ENCODE measurements at regions not wholly inside any gene's neighbourhood (a gene's known extent, or its start where the extent isn't known, plus 50 kb on each side); places are given as distances from the start of the nearest gene placed in this dataset.

DNA sequence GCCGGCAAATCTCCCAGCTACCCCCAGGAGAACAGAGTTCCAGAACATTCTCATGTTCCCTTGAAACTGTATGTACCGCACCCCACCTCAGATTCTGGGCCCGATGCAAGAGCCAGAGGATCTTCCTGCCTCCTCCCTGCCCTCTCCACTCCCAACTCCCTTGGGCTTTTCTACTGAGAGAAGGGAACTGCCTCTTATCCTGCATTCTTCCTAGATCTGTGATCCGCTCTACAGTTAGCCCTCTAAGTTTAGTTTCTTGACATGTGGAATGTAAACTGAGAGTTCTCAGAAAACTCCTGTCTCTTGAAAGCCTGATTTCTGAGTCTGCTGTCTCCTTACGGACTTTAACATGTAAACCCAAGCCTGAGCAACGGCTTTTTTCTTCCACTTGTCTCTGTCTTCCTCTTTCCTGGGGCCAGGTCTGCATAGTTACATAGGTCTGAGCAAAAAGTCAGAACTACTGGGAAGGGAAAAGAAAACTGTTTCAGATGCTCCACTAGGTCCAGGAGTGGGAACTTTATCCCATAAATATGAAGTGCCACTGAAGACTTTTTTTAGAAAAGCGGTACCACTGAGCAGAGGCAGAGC is 86.5 kb upstream of the TNFAIP3 start:
- DNase-seq (ENCODE audit: low spot score), result no peak

GRCh38 chr6:137781639-137782038 is 85.4 kb upstream of the TNFAIP3 start:
- no peak for DNase-seq (ENCODE audit: low spot score)

- DNase-seq (ENCODE audit: low spot score), result no peak
Observed at GRCh38 chr6:137782166-137783039, 84.7 kb upstream of the TNFAIP3 start.

DNA sequence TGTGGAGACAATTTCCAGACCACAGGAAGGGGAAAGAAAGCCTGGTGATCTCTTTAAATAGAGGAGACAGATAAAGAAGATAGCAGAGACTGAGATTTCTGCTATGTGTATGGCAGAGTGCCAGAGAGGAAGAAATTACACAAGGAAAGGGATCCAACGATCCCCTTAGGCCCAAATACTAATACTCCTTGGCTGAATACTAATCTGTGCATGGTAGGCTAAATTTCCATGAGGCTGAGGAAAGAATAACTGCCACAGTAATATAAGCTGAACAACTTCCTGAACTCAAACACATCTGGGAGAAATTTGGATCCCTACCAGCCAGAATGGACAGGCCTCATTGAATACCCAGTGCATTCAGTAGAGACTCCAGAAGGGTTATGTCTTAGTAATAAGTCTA is 83.3 kb upstream of the TNFAIP3 start:
- DNase-seq (ENCODE audit: low spot score), result no peak

GRCh38 chr6:137784583-137784982 is 82.5 kb upstream of the TNFAIP3 start:
- no peak for DNase-seq (ENCODE audit: low spot score)

- no peak for DNase-seq (ENCODE audit: low spot score)
Observed at GRCh38 chr6:137787016-137787415, 80.0 kb upstream of the TNFAIP3 start.

GRCh38 chr6:137788248-137788647 is 78.8 kb upstream of the TNFAIP3 start:
- no peak for DNase-seq (ENCODE audit: low spot score)

DNA sequence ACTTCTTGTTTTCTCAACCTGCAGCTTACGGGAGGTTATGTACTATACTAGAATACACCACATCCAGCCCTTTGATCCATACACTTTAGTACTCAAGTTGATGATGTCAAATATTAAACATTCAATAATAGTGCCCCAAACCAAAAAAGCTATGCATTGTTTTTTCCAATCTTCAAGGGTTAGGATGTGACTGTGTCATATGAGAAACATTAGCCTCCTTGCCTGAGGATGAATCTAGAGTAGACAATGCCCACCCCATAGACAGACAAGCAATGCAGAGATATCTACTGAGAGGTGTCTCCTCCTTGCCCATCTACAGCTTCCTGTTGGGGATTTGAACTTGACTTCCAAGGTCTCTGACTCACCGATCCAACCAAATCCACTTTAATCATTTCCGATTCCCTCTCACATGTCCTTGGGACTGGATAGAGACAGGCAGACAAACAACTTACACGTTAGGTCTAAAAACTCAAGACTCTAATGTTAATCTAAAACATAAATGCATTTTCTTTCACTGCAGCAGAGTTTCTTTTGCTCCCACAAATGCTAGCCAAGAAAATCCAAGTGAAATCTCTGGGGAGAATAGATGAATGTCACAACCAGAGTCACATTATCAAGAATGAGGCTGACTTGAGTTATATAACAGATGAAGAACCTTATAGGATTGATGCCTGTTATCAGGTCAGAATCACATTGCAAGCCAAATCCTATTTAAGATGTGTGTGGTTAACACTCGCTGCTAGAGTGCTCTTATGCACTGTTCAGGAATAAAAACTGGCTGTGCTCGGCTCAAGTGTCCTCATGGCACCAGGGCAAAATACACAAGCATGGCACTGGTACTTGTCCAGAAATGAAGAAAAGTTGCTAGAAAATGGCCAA is 75.5 kb upstream of the TNFAIP3 start:
- no peak for DNase-seq (ENCODE audit: low spot score)

DNA sequence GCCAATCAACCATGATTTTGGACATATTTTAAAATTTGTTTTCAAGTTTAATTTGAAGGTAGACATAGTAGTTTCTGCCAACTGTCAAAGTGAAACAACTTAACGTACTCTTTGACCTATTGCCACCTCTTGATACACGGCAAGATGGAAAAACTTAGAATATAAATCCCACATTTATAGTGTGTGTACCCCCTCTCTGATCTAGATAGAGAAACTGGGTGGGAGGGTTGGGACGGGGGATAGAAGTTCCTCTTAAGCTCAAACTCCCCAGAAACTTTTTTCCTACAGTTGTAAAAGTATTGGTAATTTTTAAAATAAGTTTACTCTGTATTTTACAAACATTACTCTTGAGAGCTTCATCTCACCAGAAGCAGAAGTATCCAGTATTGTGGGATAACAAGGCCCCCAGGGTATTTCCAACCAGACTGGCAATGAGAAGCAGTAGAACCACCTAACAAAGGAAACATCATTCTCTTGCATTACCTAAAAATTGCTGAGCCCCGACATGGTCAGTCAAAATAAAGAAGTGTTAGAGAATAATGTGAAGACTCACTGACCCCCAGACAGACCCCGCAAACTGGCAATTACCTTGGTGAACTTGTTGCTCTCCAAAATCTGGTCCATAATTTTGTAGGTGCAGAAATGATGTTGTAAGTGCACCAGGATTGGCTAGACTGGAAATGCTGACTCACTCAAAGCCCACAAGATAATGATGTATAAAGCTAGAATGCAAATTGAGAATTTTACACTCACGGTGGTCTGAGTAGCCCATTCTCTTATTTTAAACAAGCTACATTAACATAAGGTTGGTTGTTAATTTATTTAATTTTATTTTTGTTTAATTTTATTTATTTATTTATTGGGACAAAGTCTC is 74.7 kb upstream of the TNFAIP3 start:
- peak; percentile 34 for DNase-seq (ENCODE audit: low spot score)

DNA sequence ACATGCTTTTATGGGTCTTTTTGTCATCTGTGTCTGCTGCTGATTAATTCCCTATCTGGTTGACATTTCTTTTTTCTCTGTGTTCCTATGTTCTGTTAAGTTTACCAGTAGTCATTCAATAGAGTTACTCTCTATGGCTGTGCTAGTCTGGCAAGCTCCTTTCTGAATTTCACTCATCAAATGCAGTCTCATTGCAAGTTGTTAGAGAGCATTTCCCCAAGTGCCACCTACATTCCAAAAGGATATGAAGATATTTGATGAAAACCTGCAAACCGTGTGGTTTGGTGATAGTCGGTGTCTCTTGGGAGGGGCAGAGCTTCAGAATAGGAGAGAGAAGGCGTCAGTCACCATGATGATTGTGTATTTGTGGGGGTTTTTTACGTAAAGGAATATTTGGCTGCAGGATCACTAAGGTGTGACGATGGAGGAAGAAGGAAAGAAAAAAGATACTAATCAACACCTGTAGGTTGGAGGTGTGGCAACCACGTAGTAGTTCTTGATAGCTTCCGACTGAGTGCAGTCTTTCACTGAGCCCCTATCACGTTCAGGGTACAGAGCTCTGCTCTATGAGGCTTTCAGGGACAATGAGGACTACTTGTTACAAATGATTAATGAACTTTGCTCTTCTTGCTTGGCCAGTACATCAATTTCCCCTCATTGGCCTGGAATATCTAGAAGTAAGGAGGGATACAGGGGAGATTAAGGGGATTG is 73.1 kb upstream of the TNFAIP3 start:
- DNase-seq (ENCODE audit: low spot score), result no peak

DNA sequence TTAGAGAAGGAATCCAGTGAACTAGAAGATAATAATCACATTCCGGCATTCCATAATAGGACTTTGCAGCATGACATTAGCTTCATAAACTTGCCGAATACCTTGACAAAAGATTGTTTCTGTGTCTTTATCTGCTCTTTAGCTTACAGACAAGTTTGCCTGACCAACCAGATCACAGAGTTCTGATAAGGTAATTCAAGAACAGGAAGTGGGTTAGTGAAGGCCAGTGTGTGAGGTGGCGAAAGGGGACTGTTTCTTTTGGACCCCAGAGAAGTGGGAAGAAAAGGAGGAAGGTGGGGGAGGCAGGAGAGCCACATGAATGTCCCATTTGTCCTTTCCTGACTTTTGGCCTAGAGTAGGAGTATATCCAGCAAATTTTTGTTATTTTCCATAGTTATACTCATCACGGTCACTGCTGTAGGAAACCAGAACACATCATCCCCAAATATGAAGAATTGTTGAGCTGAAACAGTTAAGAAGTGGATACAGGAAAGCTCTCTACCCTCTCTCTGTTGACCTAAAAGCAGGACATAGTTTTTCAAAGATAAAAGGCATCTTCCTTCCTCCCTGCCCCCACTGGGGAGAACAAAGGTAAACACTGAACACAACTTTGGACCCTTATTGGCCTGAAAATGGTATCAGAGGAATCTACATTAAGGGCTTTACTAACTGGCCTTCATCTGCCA is 72.4 kb upstream of the TNFAIP3 start:
- no peak for DNase-seq (ENCODE audit: low spot score)

DNA sequence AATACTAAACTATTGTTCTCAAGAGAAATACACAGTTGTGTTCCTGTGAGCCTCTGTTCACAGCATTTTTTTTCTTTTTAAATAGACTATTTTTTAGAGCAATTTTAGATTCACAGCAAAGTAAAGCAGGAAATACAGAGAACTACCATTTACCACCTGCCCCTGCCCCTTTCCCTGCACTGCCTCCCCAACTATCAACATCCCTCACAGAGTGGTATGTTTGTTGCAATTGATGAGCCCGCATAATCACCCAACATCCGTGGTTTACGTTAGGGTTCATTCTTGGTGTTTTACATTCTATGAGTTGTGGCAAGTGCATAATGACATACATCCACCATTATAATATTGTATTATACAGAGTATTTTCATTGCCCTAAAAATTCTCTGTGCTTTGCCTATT is 71.6 kb upstream of the TNFAIP3 start:
- no peak for DNase-seq (ENCODE audit: low spot score)

- DNase-seq (ENCODE audit: low spot score), result no peak
Observed at GRCh38 chr6:137798261-137798660, 68.8 kb upstream of the TNFAIP3 start.

DNA sequence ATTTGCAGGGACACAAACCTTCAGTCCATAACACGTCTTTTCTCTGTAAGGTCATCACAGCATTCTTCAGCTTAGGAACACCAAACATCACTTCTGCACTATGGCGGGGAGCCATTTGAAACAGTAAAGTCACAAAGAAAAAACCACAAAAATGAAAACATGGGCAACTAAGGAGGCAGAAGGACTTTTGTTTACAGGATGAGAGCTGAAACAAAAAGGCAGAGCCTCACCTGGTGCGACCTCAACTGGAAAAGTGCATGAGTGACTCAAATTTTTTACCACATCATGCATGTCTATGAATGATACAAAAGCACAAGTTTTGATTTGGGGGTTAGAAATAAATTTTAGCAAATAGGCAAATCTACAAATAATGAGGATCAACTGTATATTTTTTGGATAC is 68.2 kb upstream of the TNFAIP3 start:
- peak; percentile 60 for DNase-seq (ENCODE audit: low spot score)

DNA sequence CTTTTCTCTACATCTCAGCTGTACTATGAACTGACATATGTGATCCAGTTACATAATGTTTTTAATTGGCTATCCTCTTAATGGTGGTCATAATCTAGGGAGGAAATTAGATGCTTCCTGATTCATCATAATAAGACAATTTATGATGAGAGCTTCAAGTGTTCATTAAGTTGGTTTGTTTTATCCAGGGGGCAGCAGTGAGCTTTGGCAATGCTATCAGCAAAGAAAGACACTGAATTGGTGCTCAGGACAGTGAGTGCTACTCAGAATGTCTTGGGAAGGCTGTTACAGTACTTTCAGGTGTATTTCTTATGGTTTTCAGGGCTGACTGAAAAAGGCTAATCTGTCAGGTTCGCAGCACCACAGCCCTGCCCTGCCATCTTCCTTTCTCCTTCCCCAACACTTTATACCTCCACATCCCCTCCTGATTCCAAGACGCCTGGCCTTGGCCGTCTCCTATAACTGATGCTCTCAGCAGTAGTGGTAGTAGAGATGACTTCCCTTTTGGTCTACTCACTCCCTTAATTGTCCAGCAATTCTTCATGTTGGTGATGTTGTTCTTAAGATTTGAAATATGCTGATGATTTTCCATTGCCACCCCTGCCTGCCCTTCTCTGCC is 67.0 kb upstream of the TNFAIP3 start:
- peak; percentile 88 for DNase-seq (ENCODE audit: low spot score)

- no peak for DNase-seq (ENCODE audit: low spot score)
Observed at GRCh38 chr6:137800762-137801161, 66.3 kb upstream of the TNFAIP3 start.

- DNase-seq (ENCODE audit: low spot score), result no peak
Observed at GRCh38 chr6:137801352-137802114, 65.5 kb upstream of the TNFAIP3 start.

- DNase-seq (ENCODE audit: low spot score), result no peak
Observed at GRCh38 chr6:137802408-137803182, 64.5 kb upstream of the TNFAIP3 start.

All from CD4-positive, alpha-beta T cell treated with Interleukin-15 for 4 hours (primary cell).